Inflammatory macrophage (primary cell): ENCODE measurements at regions not wholly inside any gene's neighbourhood (a gene's known extent, or its start where the extent isn't known, plus 50 kb on each side); places are given as distances from the start of the nearest gene placed in this dataset.
"Not testable (repeated sequence)": the region's sequence is repeated elsewhere in the genome, so short reads cannot be mapped to it uniquely, and the experiment has no call there.

Source experiments
- DNase-seq, 2 donors: peaks; one replicate each; pipeline ENCODE4 v3.0.0-alpha.2; 2020 to 2022

- DNase-seq, result no peak
These were observed 244.2 kb upstream of the SERP2 start for GRCh38 chr13:44129418-44129817.

GRCh38 chr13:44131069-44131614 lies 242.5 kb upstream of the SERP2 start:
- DNase-seq, result no peak

DNA sequence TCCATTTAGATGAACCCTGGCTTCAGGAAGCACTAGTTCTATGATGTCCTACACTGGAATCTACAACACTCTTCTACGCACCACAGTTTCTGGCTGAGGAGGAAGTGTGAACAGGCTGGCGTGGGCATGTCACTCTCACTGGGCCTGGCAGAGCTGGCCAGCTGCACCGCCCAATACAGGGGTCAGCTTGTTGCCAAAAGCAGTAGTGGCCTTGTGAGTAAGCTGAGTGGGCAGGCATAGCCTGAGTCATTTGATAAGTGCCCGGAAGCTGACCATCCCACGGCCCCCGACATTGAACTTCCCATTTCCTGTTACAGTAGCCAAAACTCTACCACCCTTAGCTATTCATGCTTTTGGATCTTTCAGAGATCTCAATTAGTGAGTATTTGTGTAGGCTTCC lies 240.9 kb upstream of the SERP2 start:
- peak; percentile 97 to 100 for DNase-seq

DNA sequence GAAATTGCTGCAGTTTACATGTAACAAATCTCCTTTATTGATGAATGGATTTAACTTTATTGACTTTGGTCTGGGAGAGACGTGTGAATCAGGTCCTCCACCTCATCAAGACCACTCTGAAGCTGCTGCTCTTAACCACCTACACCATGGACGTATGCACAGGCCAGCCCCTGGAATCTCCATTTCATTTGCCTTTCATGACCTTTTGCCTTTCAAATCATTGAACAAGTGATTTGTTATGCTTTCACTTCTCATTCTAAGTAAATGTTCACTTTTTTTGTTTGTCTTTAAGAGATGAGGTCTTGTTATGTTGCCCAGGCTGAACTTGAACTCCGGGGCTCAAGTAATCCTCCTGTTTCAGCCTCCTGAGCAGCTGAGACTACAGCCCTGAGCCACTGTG lies 240.0 kb upstream of the SERP2 start:
- peak; percentile 43 to 44 for DNase-seq

DNA sequence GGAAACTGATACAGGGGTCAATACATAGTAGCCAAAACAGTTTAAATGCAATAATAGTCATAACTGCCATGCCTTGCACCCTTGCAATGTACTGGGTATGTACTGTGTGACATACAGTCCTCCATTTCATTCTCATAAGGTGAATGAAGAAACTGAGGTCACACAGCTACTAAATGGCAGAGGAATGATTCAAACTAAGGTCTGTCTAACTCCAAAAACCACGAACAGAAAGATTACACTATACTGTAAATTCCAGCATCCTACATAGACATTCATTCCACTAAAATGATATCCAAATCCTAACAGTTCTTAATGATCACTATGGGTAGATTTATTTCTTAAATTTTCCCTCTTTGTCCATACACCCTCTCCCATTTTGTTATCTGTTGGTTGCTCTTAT lies 238.1 kb upstream of the SERP2 start:
- no peak for DNase-seq

DNA sequence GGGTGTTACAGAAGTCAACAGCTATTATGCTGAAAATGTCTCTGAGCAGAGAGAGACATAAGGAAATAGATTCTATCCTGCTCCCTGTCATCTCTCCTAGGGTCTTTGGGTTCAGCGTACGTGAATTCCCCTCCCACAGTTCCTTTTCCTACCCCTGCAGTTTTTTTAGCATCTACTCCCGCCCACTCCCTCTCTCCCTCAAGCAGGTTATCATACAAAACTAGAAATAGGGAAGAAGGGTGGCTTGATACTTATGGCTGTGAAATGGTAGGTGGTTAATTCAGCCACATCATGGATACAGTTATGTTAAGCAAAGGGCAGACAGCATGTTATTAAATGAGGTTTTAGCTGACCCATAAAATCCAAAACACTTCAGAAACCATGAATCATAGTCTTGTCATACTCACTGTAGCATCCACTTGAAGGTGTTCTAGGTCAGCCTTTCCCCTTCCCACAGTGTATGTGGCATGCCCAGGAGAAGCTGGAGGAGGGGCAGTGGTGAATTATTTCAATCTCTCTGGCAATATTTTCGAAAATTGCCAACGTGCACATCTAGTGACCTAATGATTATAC lies 236.8 kb upstream of the SERP2 start:
- DNase-seq, result peak; percentile 53 to 62

GRCh38 chr13:44137466-44137865 lies 236.2 kb upstream of the SERP2 start:
- DNase-seq, result no peak

- no peak for DNase-seq
These were observed 233.5 kb upstream of the SERP2 start for GRCh38 chr13:44140146-44140545.

GRCh38 chr13:44140888-44141724 lies 232.5 kb upstream of the SERP2 start:
- DNase-seq, result peak; percentile 44 to 47

DNA sequence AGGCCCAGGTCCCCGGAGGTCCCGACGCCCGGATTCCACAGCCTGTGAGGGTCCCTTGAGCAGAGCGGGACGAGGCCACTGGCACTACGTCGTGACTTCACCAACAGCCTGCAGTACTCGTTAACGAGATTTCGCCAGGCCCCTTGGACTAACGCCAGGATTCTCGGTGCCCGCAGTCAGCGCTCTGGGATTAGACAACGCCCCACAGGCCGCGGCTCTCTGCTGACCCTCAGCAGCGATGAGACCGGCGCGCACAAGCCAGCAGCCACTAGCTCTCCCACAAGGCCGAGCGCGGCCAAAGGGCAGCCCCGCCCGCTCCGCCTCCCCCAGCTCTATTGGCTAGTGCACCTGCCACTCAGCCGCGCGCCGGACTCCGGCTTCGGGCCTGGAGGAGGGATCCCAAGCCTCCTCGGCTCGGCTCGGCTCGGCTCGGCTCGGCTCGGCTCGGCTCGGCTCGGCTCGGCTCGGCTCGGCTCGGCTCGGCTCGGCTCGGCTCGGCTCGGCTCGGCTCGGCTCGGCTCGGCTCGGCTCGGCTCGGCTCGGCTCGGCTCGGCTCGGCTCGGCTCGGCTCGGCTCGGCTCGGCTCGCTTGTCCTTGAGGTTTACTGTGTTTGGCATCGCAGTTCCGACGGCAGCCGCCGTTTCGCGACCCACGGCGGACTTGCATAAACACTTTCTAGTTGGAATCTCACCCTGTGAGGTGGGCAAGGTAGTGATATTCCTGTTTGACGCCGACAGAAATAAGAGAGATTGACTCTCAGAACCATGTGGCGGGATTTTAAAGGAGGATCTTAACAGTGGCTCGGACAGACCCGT lies 231.7 kb upstream of the SERP2 start:
- DNase-seq, result peak; percentile 97 to 99

- DNase-seq, result peak in 1 of 2 donors; percentile 22
These were observed 231.1 kb upstream of the SERP2 start for GRCh38 chr13:44142540-44142867.

DNA sequence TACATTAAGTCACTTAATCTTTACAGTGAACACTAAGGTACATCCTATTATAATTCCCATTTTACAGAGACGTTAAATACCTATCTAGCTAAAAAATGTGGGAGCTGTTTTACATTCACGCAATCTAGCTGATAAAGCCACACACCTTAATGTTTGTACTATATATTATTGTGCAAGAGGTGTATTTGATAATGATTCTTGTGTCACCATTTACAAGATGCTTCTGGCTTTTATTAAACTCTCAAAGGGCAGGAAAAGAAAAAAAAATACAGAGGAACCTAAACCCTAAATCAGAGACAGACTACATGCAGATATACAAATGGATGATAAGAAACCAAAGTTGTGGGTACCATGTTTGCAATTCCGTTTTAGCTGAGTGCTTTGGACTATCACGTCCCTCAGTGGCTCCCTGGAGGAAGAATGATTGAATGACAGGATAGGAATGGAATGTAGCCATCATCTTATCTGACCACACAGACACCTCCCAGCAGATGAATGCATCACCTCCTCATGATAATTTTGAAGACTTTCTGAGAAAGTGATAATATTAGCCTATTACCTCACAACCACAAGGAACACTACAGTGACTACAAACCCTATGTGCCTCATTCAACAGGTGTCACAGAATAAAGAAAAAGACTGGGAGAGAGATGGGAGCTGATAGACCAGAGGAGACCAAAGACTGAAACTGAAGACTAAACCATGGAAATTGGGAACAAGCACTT lies 230.5 kb upstream of the SERP2 start:
- no peak for DNase-seq

DNA sequence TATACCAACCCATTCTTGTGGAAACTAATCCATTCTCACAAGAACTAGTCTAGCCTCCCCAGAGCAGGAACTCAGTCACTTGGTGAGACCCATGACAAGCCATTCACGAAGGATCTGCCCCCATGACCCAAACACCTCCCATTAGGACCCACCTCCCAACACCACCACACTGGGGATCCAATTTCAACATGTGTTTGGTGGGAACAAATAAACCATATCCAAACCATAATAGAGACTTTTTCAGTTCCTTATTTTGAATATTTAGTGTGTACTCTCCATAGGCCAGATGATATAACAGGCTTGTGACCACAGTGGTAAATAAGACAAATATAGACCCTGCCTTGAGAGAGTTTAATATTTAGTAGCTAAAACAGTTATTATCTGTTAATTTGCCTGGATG lies 227.5 kb upstream of the SERP2 start:
- peak; percentile 47 to 49 for DNase-seq

DNA sequence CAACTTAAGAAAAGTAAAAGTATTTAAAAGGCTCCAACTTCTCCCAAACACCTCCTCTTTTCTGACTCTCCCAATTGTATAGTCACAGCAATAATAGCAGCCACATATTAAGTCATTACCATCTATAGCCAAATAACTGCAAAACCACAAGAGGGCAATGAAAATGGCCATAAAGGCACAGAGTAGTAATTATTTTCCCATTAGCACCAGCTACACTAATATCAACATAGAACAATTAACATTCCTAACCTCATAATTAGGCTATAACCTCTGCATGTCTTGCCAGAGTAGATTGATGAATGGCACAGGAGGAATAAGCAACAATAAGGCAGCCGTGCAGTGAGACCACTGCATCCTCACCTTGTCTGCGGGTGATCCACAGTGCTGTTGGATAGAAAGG lies 226.4 kb upstream of the SERP2 start:
- DNase-seq, result no peak

DNA sequence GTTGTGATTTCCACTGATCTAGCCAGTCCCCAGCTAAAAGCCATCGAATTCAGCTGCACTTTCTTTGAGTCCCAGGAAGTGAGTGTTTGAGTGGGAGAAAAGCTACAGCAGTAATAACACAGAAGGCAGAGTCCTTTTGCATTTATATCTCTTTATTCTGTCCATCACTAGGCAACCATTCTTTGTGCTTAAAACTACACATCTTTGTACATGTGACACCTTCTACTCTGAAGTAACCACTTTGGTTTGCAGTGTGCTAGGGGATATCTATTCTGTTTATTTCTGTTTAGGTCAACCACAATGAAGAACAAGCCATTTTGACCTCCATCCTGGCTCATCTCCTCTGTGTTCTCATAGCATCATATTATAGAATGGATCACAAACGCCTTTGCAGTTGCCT lies 226.0 kb upstream of the SERP2 start:
- DNase-seq, result no peak

- DNase-seq, result no peak
These were observed 225.3 kb upstream of the SERP2 start for GRCh38 chr13:44148159-44148914.

DNA sequence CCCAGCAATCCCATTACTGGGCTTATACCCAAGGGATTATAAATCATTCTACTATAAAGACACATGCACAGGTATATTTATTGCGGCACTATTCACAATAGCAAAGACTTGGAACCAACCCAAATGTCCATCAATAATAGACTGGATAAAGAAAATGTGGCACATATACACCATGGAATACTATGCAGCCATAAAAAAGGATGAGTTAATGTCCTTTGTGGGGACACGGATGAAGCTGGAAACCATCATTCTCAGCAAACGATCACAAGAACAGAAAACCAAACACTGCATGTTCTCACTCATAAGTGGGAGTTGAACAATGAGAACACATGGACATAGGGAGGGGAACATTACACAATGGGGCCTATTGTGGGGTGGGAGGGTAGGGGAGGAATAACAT lies 224.4 kb upstream of the SERP2 start:
- not testable (repeated sequence) for DNase-seq

DNA sequence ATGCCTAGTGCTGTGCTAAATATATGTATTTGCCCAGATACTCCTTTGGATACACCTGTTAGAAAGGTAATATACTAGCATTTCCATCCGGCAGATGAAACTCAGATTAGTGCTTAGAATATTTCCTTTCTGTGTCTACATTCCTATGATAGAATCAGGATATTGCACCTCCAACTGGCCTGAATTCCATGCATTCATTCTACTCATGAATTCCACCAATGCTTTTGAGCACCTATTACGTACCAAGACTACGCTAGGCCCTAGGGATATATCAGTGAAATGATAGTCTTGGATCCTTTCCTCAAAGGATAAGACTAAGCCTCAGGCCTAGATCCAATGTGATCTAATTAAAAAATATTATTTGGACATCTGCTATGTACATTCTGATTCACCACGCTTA lies 223.8 kb upstream of the SERP2 start:
- no peak for DNase-seq

DNA sequence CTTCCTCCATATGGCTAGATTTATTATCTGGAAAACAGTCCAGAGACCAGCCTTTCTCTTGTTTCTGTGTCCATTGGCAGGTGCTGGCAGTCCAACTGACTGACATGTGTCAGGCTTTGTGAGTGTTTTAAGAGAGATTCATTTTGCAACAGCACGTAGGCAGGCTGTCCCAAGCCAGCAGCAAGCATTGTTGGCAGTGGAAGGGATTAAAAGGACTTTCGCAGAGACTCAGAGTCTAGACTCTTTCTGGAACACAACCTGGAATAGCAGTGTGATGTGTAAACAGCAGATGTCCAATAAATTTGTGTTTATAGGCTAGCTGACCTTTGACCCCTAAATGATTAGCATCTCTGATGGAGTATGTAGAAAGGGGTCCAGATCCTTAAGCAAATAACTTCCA lies 222.2 kb upstream of the SERP2 start:
- no peak for DNase-seq

- DNase-seq, result no peak
These were observed 220.1 kb upstream of the SERP2 start for GRCh38 chr13:44153496-44153895.

DNA sequence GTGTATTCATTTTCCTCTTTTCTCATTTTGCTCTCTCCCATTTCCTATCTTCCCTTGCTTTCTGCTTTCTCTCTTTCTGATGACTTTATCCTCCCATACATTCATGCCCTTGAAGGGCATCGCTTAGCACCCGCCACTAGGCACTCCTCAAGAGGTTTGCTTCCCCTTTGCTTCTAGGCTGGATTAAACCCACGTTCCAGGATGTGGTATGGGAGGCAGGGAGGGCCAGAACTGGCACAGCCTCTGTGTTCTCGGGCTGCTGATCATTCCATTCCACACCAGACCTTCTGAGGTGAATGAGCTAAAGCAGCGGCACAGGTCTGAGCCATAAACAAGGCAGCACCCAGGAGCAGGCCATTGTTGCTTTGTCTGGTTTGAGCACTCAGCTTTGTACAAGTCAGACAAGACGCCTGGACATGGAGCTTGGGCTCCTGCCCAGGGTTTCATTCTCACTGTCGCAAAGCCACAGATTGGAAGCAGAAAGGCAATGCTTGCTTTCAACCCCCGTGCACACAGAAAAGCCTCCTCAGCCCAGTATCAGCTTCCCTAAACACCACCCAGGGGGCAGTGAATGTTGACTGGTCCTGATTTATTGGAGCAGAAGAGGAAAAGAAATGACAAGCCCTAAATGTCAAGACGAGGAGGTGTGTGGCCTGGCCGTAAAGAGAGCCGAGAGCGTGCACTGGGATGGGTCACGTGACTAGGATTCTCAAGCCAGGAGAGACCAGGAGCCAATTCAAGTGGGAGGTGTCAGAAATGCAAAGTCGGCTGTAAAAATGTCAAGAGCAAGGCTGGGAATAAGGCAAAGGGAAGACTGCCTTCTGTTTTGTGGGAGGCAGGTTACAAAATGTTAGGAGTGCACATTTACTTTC lies 218.0 kb upstream of the SERP2 start:
- no peak for DNase-seq
